ENCODE measurements at regions not wholly inside any gene's neighbourhood (a gene's known extent, or its start where the extent isn't known, plus 50 kb on each side); places are given as distances from the start of the nearest gene placed in this dataset.

GRCh38 chr14:61928701-61929100 is 166.5 kb downstream of the SNAPC1 start:
- no peaks in the 10 kb centered on the region for H3K9me3 ChIP-seq (ENCODE audit: low read length)
- in situ Hi-C loops (cut with HindIII; ENCODE audit: extremely low pct_ligation_motif_present, low pct_unique_long_range_greater_than_20kb) (no loop called here), intact Hi-C loops (cut with micrococcal nuclease; ENCODE audit: unreplicated experiment) (no loop called here)
- FAIRE-seq (no peak), DNase-seq (ENCODE audit: low spot score) (no peak), ATAC-seq (no peak)
- no peak overlapping the region for H3K27ac ChIP-seq (ENCODE audit: extremely low read length, insufficient read depth, low read length)
- BruUV-seq (replicated peaks) = no TSS peak
- no peak overlapping the region for H3K4me3 ChIP-seq (replicated peaks in 1 of 3; ENCODE audit: insufficient read depth in 1 of 3, low read depth in 2 of 3, low read length in 3 of 3)
- no peaks in the 10 kb centered on the region for H4K20me1 ChIP-seq (ENCODE audit: insufficient read depth, low read length)
- H3K4me2 ChIP-seq (ENCODE audit: low read depth, low read length) = no peak overlapping the region
- H3K36me3 ChIP-seq (replicated peaks in 1 of 2; ENCODE audit: control insufficient read depth in 1 of 2, insufficient read depth in 2 of 2, low read length in 2 of 2) = no peaks in the 10 kb centered on the region
- H3K4me1 ChIP-seq (ENCODE audit: insufficient read depth, low read length) = no peaks in the 10 kb centered on the region
- CTCF ChIA-PET (ENCODE audit: low intra/inter-chr PET ratio, low total read pairs) = no interaction called here
- H2AFZ ChIP-seq (ENCODE audit: low read length) = no peak overlapping the region
- no peak overlapping the region for H3K9ac ChIP-seq (ENCODE audit: insufficient read depth, low read depth, low read length)
- 4% methylated on average over 4 of the region's 4 CpGs for WGBS (ENCODE audit: low lambda C conversion rate)
- POLR2A ChIA-PET = no interaction called here
- no peaks in the 10 kb centered on the region for H3K27me3 ChIP-seq (ENCODE audit: control insufficient read depth in 1 of 2, insufficient read depth in 2 of 2, low read length in 2 of 2)
- H3K79me2 ChIP-seq (ENCODE audit: insufficient read depth, low read length) = no peaks in the 10 kb centered on the region
- no peak for TF ChIP-seq KDM6A (CRISPR knock-in tag; IDR thresholded peaks at IDR 0.05; ENCODE audit: low read depth)
- no peak for TF ChIP-seq ZFP91 (CRISPR knock-in tag; IDR thresholded peaks at IDR 0.05; ENCODE audit: borderline replicate concordance)
- no peak for TF ChIP-seq JUND (CRISPR knock-in tag; IDR thresholded peaks at IDR 0.05)
- TF ChIP-seq SIN3A (IDR thresholded peaks at IDR 0.05; ENCODE audit: borderline replicate concordance, low read depth, low read length) = no peak
- no peak for TF ChIP-seq ZNF839 (CRISPR knock-in tag; IDR thresholded peaks at IDR 0.05; ENCODE audit: borderline replicate concordance)
- no peak for TF ChIP-seq ZNF281 (CRISPR knock-in tag; IDR thresholded peaks at IDR 0.05; ENCODE audit: borderline replicate concordance)
- TF ChIP-seq SNAPC5 (CRISPR knock-in tag; IDR thresholded peaks at IDR 0.05; ENCODE audit: borderline replicate concordance) = no peak
- no peak for TF ChIP-seq GLI4 (CRISPR knock-in tag; IDR thresholded peaks at IDR 0.05; ENCODE audit: borderline replicate concordance)
- no peak for TF ChIP-seq CC2D1A (CRISPR knock-in tag; IDR thresholded peaks at IDR 0.05)
- no peak for TF ChIP-seq AHDC1 (CRISPR knock-in tag; IDR thresholded peaks at IDR 0.05; ENCODE audit: borderline replicate concordance)
- no peak for TF ChIP-seq CCAR2 (optimal IDR thresholded peaks at IDR 0.05; ENCODE audit: low read depth, low read length)

Measured in HepG2 (cell line).